ENCODE measurements at regions not wholly inside any gene's neighbourhood (a gene's known extent, or its start where the extent isn't known, plus 50 kb on each side); places are given as distances from the start of the nearest gene placed in this dataset.

DNA sequence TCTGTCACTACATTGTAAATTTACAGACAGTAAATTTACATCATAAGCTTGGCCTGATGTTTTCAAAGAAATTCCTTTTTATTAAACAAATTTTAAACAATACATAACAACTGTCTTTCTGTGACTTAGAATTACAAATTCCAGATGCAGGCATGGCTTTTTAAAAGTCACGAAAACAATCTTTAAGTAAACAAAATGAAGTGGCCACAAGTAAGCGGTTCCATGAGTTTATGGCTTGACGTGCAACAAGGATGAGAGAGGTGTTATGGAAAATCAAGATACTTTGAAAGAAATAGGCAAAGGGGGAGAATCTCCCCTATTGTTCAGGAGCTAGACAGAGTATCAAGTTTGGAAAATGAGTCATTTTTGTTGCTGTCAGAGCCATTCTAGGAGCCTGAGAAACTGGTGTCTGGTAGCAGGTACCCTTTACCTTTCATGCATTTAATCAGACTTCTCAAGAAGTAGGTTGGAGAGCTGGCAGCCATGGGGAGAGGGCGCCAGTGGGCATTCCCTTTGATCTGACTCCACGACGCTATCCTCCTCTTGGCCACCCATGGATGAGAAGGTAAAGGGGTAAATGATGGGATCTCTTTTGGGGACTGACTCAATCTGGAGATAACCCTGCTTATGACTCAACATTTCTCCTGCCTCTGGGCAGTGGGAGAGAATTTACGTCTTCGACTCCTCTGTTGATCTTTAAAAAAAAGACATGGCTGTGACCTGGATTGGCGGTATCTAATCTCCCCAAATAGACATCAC, 217.2 kb downstream of the SPRY1 start:
- peaks cover 13% of the 10 kb centered on the region for H3K4me1 ChIP-seq (ENCODE audit: control insufficient read depth, insufficient read depth, low read length)
- no peaks in the 10 kb centered on the region for H3K9me3 ChIP-seq (replicated peaks; ENCODE audit: control insufficient read depth, low read depth, low read length)
- H3K27me3 ChIP-seq (ENCODE audit: control insufficient read depth, insufficient read depth, low read length) = no peaks in the 10 kb centered on the region
- no peaks in the 10 kb centered on the region for H3K36me3 ChIP-seq (ENCODE audit: control insufficient read depth, insufficient read depth, low read length)
- H3K27ac ChIP-seq (ENCODE audit: low read length) = no peak overlapping the region
- no peak for DNase-seq
- 97% methylated on average over 4 of the region's 9 CpGs for WGBS (ENCODE audit: insufficient coverage)
- no peak overlapping the region for H3K4me3 ChIP-seq (ENCODE audit: low read length)

GRCh38 chr4:123615901-123616300, 219.3 kb downstream of the SPRY1 start:
- H3K4me1 ChIP-seq (ENCODE audit: control insufficient read depth, insufficient read depth, low read length) = peaks cover 13% of the 10 kb centered on the region
- WGBS (ENCODE audit: insufficient coverage) = no CpG with 5 or more reads among the region's 2 CpGs
- no peak for DNase-seq
- no peak overlapping the region for H3K4me3 ChIP-seq (ENCODE audit: low read length)
- no peaks in the 10 kb centered on the region for H3K27me3 ChIP-seq (ENCODE audit: control insufficient read depth, insufficient read depth, low read length)
- H3K36me3 ChIP-seq (ENCODE audit: control insufficient read depth, insufficient read depth, low read length) = no peaks in the 10 kb centered on the region
- H3K9me3 ChIP-seq (replicated peaks; ENCODE audit: control insufficient read depth, low read depth, low read length) = no peaks in the 10 kb centered on the region
- H3K27ac ChIP-seq (ENCODE audit: low read length) = peak overlapping the region; percentile 95

GRCh38 chr4:123616951-123617461, 220.4 kb downstream of the SPRY1 start:
- H3K27me3 ChIP-seq (ENCODE audit: control insufficient read depth, insufficient read depth, low read length) = no peaks in the 10 kb centered on the region
- no peak overlapping the region for H3K4me3 ChIP-seq (ENCODE audit: low read length)
- WGBS (ENCODE audit: insufficient coverage) = 0% methylated on average over 2 of the region's 6 CpGs
- H3K27ac ChIP-seq (ENCODE audit: low read length) = peak overlapping the region; percentile 95
- H3K9me3 ChIP-seq (replicated peaks; ENCODE audit: control insufficient read depth, low read depth, low read length) = no peaks in the 10 kb centered on the region
- H3K36me3 ChIP-seq (ENCODE audit: control insufficient read depth, insufficient read depth, low read length) = no peaks in the 10 kb centered on the region
- DNase-seq = peak; percentile 100
- peaks cover 18% of the 10 kb centered on the region for H3K4me1 ChIP-seq (ENCODE audit: control insufficient read depth, insufficient read depth, low read length)

GRCh38 chr4:123617791-123618190, 221.2 kb downstream of the SPRY1 start:
- H3K27me3 ChIP-seq (ENCODE audit: control insufficient read depth, insufficient read depth, low read length) = no peaks in the 10 kb centered on the region
- no peaks in the 10 kb centered on the region for H3K9me3 ChIP-seq (replicated peaks; ENCODE audit: control insufficient read depth, low read depth, low read length)
- H3K4me1 ChIP-seq (ENCODE audit: control insufficient read depth, insufficient read depth, low read length) = peaks cover 18% of the 10 kb centered on the region
- peak; percentile 71 for DNase-seq
- no CpG with 5 or more reads among the region's 1 CpG for WGBS (ENCODE audit: insufficient coverage)
- no peak overlapping the region for H3K4me3 ChIP-seq (ENCODE audit: low read length)
- H3K27ac ChIP-seq (ENCODE audit: low read length) = peak overlapping the region; percentile 95
- no peaks in the 10 kb centered on the region for H3K36me3 ChIP-seq (ENCODE audit: control insufficient read depth, insufficient read depth, low read length)

DNA sequence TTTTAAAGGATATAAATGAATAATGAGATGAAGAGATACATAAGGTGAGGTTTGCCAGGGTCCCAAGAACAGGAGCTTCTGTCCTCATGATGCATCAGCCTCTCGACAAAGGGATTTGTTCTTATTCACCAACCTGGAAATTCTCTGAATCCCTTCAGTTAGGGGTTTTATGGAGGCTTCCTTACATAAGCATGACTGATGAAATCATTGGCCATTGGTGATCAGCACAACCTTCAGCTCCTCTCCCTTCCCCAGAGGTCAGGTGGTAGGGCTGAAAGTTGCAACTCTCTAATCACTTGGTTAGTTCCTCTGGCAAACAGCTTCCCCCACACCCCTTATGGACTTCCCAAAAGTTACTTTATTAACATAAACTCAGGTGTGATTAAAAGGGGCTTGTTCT, 222.0 kb downstream of the SPRY1 start:
- WGBS (ENCODE audit: insufficient coverage) = no CpG with 5 or more reads among the region's 1 CpG
- H3K36me3 ChIP-seq (ENCODE audit: control insufficient read depth, insufficient read depth, low read length) = no peaks in the 10 kb centered on the region
- no peaks in the 10 kb centered on the region for H3K9me3 ChIP-seq (replicated peaks; ENCODE audit: control insufficient read depth, low read depth, low read length)
- peaks cover 18% of the 10 kb centered on the region for H3K4me1 ChIP-seq (ENCODE audit: control insufficient read depth, insufficient read depth, low read length)
- peak overlapping the region; percentile 95 for H3K27ac ChIP-seq (ENCODE audit: low read length)
- H3K27me3 ChIP-seq (ENCODE audit: control insufficient read depth, insufficient read depth, low read length) = no peaks in the 10 kb centered on the region
- no peak for DNase-seq
- H3K4me3 ChIP-seq (ENCODE audit: low read length) = no peak overlapping the region

DNA sequence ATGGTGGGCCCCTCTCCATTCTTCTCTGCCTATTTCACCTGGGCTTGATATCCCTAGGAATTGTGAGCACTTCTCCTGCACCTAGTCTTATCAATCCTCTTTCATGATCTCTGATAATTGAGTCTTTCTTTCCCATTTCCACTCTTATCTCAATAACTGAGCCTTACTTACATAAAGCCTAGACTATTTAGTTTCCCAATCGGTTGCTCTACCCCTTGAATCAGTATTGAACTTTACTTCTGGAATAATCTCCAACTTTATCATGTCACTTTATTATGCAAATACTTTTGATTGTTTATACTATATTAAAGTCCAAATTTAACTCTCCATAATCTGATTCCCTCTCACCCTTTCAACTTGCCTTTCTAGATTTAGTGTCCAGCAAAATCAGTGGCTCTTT, 222.7 kb downstream of the SPRY1 start:
- H3K27me3 ChIP-seq (ENCODE audit: control insufficient read depth, insufficient read depth, low read length) = no peaks in the 10 kb centered on the region
- no peaks in the 10 kb centered on the region for H3K9me3 ChIP-seq (replicated peaks; ENCODE audit: control insufficient read depth, low read depth, low read length)
- no peaks in the 10 kb centered on the region for H3K36me3 ChIP-seq (ENCODE audit: control insufficient read depth, insufficient read depth, low read length)
- no peak overlapping the region for H3K4me3 ChIP-seq (ENCODE audit: low read length)
- DNase-seq = no peak
- no CpG with 5 or more reads among the region's 1 CpG for WGBS (ENCODE audit: insufficient coverage)
- H3K4me1 ChIP-seq (ENCODE audit: control insufficient read depth, insufficient read depth, low read length) = peaks cover 18% of the 10 kb centered on the region
- no peak overlapping the region for H3K27ac ChIP-seq (ENCODE audit: low read length)

DNA sequence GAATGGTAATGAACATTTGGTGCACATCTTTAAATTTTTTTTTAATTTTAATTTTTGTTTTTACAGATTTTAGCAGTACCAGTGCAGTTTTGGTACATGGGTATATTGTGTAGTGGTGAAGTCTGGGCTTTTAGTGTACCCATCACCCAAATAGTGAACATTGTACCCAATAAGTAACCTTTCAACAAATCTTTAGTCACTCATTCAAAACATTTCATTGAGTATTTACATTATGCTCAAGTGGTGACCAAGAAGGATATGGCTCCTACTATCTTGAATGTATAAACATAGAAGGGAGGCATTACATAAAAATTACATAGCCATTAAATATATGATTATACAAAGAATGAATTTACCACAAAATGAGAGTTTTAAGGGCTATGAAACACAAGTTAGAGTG, 223.3 kb downstream of the SPRY1 start:
- H3K27me3 ChIP-seq (ENCODE audit: control insufficient read depth, insufficient read depth, low read length) = no peaks in the 10 kb centered on the region
- H3K4me1 ChIP-seq (ENCODE audit: control insufficient read depth, insufficient read depth, low read length) = peaks cover 18% of the 10 kb centered on the region
- DNase-seq = no peak
- H3K4me3 ChIP-seq (ENCODE audit: low read length) = no peak overlapping the region
- no peaks in the 10 kb centered on the region for H3K36me3 ChIP-seq (ENCODE audit: control insufficient read depth, insufficient read depth, low read length)
- no peak overlapping the region for H3K27ac ChIP-seq (ENCODE audit: low read length)
- H3K9me3 ChIP-seq (replicated peaks; ENCODE audit: control insufficient read depth, low read depth, low read length) = no peaks in the 10 kb centered on the region

GRCh38 chr4:123621072-123621705, 224.6 kb downstream of the SPRY1 start:
- H3K4me3 ChIP-seq (ENCODE audit: low read length) = no peak overlapping the region
- no peaks in the 10 kb centered on the region for H3K9me3 ChIP-seq (replicated peaks; ENCODE audit: control insufficient read depth, low read depth, low read length)
- H3K4me1 ChIP-seq (ENCODE audit: control insufficient read depth, insufficient read depth, low read length) = peaks cover 18% of the 10 kb centered on the region
- peak overlapping the region; percentile 54 for H3K27ac ChIP-seq (ENCODE audit: low read length)
- peak; percentile 44 for DNase-seq
- WGBS (ENCODE audit: insufficient coverage) = no CpG with 5 or more reads among the region's 5 CpGs
- H3K27me3 ChIP-seq (ENCODE audit: control insufficient read depth, insufficient read depth, low read length) = no peaks in the 10 kb centered on the region
- no peaks in the 10 kb centered on the region for H3K36me3 ChIP-seq (ENCODE audit: control insufficient read depth, insufficient read depth, low read length)

DNA sequence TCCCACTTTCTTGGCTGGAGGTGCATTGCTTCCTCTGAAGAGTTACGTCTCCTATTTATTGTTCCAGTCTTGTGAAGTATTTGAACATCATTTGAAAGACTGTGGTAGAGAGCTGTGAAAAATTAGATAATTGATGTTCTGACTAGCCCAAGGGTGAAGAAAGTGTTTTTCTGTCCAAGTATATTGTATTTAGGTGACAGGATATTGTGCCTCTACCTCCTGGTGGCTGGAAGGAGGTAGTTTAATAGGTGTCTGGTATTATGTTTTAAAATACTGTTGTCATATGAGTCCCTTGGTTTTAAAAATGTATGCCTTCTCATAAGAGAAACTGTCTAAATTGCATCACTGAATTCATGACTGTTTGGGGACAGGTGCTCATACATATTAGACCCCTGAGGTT, 226.0 kb downstream of the SPRY1 start:
- H3K4me3 ChIP-seq (ENCODE audit: low read length) = no peak overlapping the region
- DNase-seq = no peak
- no CpG with 5 or more reads among the region's 1 CpG for WGBS (ENCODE audit: insufficient coverage)

DNA sequence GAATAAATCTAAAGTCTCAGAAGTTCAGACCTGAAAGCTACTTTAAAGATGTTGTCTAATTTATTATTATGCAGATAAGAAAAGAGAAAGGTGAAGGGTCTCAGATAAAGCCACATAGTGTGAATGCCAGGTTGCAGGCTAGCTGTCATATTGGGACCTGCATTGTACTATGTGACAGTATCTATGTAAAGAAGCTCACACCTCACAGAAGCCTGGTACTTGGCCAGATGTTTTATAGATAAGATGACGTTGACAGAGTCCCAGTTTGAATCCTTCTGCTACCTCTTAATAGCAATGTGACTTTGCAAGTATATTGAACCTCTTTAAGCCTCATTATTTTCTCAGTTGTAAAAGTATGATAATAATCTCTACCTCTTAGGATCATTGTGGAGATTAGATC, 227.0 kb downstream of the SPRY1 start:
- no CpG with 5 or more reads among the region's 1 CpG for WGBS (ENCODE audit: insufficient coverage)

More for the DNA sequence above, 226.0 kb downstream of the SPRY1 start:
- no peaks in the 10 kb centered on the region for H3K36me3 ChIP-seq (ENCODE audit: control insufficient read depth, insufficient read depth, low read length)
- H3K27ac ChIP-seq (ENCODE audit: low read length) = no peak overlapping the region
- H3K27me3 ChIP-seq (ENCODE audit: control insufficient read depth, insufficient read depth, low read length) = no peaks in the 10 kb centered on the region
- peaks cover 11% of the 10 kb centered on the region for H3K4me1 ChIP-seq (ENCODE audit: control insufficient read depth, insufficient read depth, low read length)
- no peaks in the 10 kb centered on the region for H3K9me3 ChIP-seq (replicated peaks; ENCODE audit: control insufficient read depth, low read depth, low read length)

More for the DNA sequence above, 227.0 kb downstream of the SPRY1 start:
- Histone ChIP-seq H3K4me3 (ENCODE audit: low read length) (no peak overlapping the region), H3K4me1 (ENCODE audit: control insufficient read depth, insufficient read depth, low read length) (peaks cover 4% of the 10 kb centered on the region), H3K36me3 (ENCODE audit: control insufficient read depth, insufficient read depth, low read length) (no peaks in the 10 kb centered on the region), H3K27me3 (ENCODE audit: control insufficient read depth, insufficient read depth, low read length) (no peaks in the 10 kb centered on the region), H3K9me3 (replicated peaks; ENCODE audit: control insufficient read depth, low read depth, low read length) (no peaks in the 10 kb centered on the region), H3K27ac (ENCODE audit: low read length) (no peak overlapping the region)
- DNase-seq = no peak

Measured in muscle of leg (tissue), 3 donors.